Glutamatergic neuron (in vitro differentiated cells): ENCODE measurements at regions not wholly inside any gene's neighbourhood (a gene's known extent, or its start where the extent isn't known, plus 50 kb on each side); places are given as distances from the start of the nearest gene placed in this dataset.

Experiments
- DNase-seq: peaks from one replicate; pipeline ENCODE4 v3.0.0; 2022
- H3K27ac Mint-ChIP-seq: one replicate; pipeline ENCODE4 v1.8.0; 2020; ENCODE audit warnings: mild to moderate bottlenecking, mixed read lengths, inconsistent platforms; ENCODE audit not compliant: unreplicated experiment
- H3K27me3 Mint-ChIP-seq: one replicate; pipeline ENCODE4 v1.8.0; 2020; ENCODE audit warnings: mild to moderate bottlenecking, moderate library complexity, mixed read lengths, inconsistent platforms; ENCODE audit not compliant: unreplicated experiment
- H3K36me3 Mint-ChIP-seq: one replicate; pipeline ENCODE4 v1.8.0; 2020; ENCODE audit warnings: mild to moderate bottlenecking, mixed read lengths, inconsistent platforms; ENCODE audit not compliant: unreplicated experiment
- H3K4me1 Mint-ChIP-seq: one replicate; pipeline ENCODE4 v1.8.0; 2020; ENCODE audit warnings: mild to moderate bottlenecking, low read depth, mixed read lengths, inconsistent platforms; ENCODE audit not compliant: unreplicated experiment
- H3K4me3 Mint-ChIP-seq: one replicate; pipeline ENCODE4 v1.8.0; 2020; ENCODE audit warnings: mild to moderate bottlenecking, mixed read lengths, inconsistent platforms; ENCODE audit not compliant: unreplicated experiment
- H3K9me3 Mint-ChIP-seq: one replicate; pipeline ENCODE4 v1.8.0; 2020; ENCODE audit warnings: mild to moderate bottlenecking, moderate library complexity, mixed read lengths, inconsistent platforms; ENCODE audit not compliant: unreplicated experiment
- TF ChIP-seq, protein P1 (sequence below): fragments of 200-600 bp; sonication (generic); IDR thresholded peaks from one replicate; pipeline ENCODE4 v1.5.0; 2021; ENCODE audit not compliant: partially characterized antibody, unreplicated experiment

DNA sequence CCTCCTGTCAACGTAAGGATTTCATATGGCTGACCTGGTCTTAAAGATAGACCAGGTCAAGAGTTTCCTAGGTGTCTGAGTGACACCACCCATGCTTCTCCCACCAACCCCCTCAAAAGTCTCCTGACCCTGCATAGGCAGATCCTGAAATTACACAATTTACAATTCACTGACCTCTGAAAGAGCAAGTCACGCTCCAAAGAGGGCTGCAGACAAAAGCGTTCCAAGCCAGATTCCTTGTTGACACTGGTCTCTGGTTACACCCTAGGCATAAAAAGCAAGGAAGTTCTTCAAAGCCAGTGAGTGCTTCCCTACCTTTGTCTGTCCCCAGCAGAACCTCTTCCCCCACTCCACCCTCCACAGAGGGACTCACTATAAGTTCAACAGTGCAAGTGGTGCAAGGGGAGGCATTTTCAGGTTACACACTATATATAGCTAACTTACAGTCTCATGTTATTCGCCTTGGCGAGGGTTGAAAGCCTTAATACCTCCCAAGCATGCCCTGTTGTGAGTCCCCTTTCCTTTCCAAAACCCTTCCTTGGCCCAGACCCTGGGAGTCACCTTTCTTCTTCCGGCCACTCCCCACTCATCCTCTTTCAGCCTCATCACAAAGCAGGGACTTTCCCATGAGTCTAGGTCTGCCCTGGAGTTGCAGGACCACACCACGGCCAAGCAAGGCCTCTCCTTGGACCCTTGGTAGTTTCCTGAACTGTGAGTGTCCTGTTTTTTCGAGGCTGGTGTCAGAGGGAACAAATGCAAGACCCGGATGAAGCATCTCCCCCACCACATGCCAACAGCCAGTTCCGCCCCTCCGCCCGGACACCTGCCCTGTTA lies 58.0 kb upstream of the KLF3 start:
- H3K4me1 Mint-ChIP-seq, result peaks cover 2% of the 10 kb centered on the region
- TF ChIP-seq, protein P1, sequence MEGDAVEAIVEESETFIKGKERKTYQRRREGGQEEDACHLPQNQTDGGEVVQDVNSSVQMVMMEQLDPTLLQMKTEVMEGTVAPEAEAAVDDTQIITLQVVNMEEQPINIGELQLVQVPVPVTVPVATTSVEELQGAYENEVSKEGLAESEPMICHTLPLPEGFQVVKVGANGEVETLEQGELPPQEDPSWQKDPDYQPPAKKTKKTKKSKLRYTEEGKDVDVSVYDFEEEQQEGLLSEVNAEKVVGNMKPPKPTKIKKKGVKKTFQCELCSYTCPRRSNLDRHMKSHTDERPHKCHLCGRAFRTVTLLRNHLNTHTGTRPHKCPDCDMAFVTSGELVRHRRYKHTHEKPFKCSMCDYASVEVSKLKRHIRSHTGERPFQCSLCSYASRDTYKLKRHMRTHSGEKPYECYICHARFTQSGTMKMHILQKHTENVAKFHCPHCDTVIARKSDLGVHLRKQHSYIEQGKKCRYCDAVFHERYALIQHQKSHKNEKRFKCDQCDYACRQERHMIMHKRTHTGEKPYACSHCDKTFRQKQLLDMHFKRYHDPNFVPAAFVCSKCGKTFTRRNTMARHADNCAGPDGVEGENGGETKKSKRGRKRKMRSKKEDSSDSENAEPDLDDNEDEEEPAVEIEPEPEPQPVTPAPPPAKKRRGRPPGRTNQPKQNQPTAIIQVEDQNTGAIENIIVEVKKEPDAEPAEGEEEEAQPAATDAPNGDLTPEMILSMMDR, result no peak
- peak overlapping the region; percentile 18 for H3K27ac Mint-ChIP-seq
- H3K4me3 Mint-ChIP-seq, result no peak overlapping the region
- H3K27me3 Mint-ChIP-seq, result no peaks in the 10 kb centered on the region
- peaks cover 1% of the 10 kb centered on the region for H3K9me3 Mint-ChIP-seq
- no peak for DNase-seq
- H3K36me3 Mint-ChIP-seq, result peaks cover 4% of the 10 kb centered on the region

DNA sequence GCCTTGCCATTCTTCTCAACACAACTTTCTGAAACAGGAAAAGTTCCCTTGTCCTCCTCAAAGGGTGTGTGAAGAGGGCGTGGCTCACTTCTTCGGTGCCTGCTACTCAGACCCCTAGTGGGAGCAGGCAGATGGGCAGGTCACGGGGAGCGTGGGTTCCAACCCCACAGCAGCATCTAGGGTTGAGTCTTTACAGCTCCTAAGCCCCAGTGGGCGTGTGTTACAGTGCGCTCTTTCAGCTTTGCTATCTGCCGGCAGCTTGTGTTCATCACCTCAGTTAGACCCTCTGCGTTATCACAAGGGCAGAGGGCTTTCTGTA lies 57.5 kb upstream of the KLF3 start:
- H3K4me1 Mint-ChIP-seq, result peaks cover 2% of the 10 kb centered on the region
- TF ChIP-seq, protein P1, result no peak
- no peak overlapping the region for H3K27ac Mint-ChIP-seq
- H3K9me3 Mint-ChIP-seq, result peaks cover 1% of the 10 kb centered on the region
- DNase-seq, result no peak
- H3K36me3 Mint-ChIP-seq, result peaks cover 4% of the 10 kb centered on the region
- no peaks in the 10 kb centered on the region for H3K27me3 Mint-ChIP-seq
- H3K4me3 Mint-ChIP-seq, result no peak overlapping the region

DNA sequence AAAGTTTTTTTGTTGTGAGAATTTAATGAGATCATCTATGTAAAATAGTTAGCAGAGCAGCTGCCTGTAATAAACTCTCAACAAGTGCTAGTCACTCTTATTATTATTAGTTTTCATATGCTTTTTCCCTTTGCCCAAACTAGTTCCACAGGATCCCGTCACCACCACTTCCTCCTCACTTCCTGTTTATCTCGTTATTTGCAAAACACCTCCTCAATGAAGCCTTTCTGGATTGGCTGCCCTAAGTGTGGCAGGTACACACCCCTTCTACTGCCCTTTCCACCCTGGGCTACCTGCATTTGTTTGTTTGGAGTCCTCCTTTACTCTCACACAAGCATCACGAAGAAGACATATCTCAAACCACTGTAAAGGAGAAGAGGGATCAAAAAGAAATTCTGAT lies 54.4 kb upstream of the KLF3 start:
- peaks cover 2% of the 10 kb centered on the region for H3K4me1 Mint-ChIP-seq
- TF ChIP-seq, protein P1, result no peak
- H3K36me3 Mint-ChIP-seq, result no peaks in the 10 kb centered on the region
- no peak for DNase-seq
- no peaks in the 10 kb centered on the region for H3K27me3 Mint-ChIP-seq
- no peak overlapping the region for H3K27ac Mint-ChIP-seq
- no peak overlapping the region for H3K4me3 Mint-ChIP-seq
- no peaks in the 10 kb centered on the region for H3K9me3 Mint-ChIP-seq

DNA sequence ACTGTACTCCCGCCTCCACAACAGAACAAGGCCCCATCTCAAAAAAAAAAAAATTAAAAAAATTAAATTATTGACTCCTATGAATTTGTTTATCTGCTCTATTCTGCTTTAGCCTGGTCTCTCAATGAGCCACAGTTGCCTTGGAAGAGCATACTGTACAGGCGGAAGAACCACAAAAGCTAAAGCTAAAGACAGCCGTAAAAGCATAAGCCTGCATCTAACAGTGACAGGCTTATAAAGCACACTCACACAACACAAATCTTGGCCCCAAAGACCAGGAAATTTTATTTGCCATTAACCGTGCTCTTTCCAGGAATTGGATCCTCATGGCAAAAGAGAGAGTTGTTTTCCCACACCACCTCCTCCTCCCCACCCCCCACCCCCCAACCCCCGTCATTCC lies 53.5 kb upstream of the KLF3 start:
- no peaks in the 10 kb centered on the region for H3K4me1 Mint-ChIP-seq
- TF ChIP-seq, protein P1, result no peak

DNA sequence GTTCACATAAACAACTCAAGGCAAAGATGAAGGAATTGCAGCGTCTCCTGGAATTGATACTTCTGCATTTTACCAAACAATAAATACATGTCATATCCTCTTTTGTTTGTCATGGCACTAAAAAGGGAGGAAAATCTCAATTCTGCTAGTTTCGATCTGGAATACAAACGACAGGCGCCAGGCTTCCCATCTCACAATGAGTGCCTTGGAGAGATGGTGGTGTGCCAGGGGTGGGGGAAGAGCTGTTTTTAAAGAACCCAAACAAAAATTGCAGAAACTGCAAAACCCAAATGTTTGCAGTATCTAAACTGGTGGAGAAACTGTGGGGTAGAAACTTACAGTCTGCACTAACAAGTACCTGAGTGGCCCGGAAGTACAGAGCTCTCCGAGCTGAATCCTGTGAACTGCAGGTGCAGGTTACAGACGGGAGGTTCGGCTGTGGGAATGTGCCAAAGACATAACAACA lies 53.0 kb upstream of the KLF3 start:
- Mint-ChIP-seq H3K4me1 (no peaks in the 10 kb centered on the region), H3K9me3 (no peaks in the 10 kb centered on the region), H3K36me3 (no peaks in the 10 kb centered on the region), H3K27ac (no peak overlapping the region), H3K4me3 (no peak overlapping the region), H3K27me3 (no peaks in the 10 kb centered on the region)
- TF ChIP-seq, protein P1, result no peak
- no peak for DNase-seq

More for the DNA sequence above, 53.5 kb upstream of the KLF3 start:
- Mint-ChIP-seq H3K27me3 (no peaks in the 10 kb centered on the region), H3K27ac (no peak overlapping the region), H3K9me3 (no peaks in the 10 kb centered on the region), H3K36me3 (no peaks in the 10 kb centered on the region), H3K4me3 (no peak overlapping the region)
- DNase-seq, result no peak
